Left ventricle myocardium inferior (tissue), 1 donor: ENCODE measurements at regions not wholly inside any gene's neighbourhood (a gene's known extent, or its start where the extent isn't known, plus 50 kb on each side); places are given as distances from the start of the nearest gene placed in this dataset.

Source experiments
- DNase-seq: peaks from one replicate; pipeline ENCODE4 v3.0.0-alpha.2; 2020
- H3K27ac ChIP-seq: fragments of 200-600 bp; replicated peaks from 2 replicates; pipeline ENCODE4 v1.8.0; 2021
- H3K27me3 ChIP-seq: fragments of 200-600 bp; 2 replicates; pipeline ENCODE4 v1.8.0; 2021; ENCODE audit warnings: low read depth
- H3K36me3 ChIP-seq: fragments of 200-600 bp; 2 replicates; pipeline ENCODE4 v1.8.0; 2021
- H3K4me1 ChIP-seq: fragments of 200-600 bp; 2 replicates; pipeline ENCODE4 v1.8.0; 2021
- H3K4me3 ChIP-seq: fragments of 200-600 bp; 2 replicates; pipeline ENCODE4 v1.8.0; 2021; ENCODE audit warnings: mild to moderate bottlenecking, moderate library complexity
- H3K9me3 ChIP-seq: fragments of 200-600 bp; replicated peaks from 2 replicates; pipeline ENCODE4 v1.8.0; 2021
- intact Hi-C: fragments of 100-400 bp; cut with micrococcal nuclease; formaldehyde crosslinking; loops from one replicate; pipeline ENCODE4 v1.11.0; 2022
- TF ChIP-seq, protein P1 (sequence below): fragments of 200-600 bp; IDR thresholded peaks from 2 replicates; pipeline ENCODE4 v1.8.0; 2021; ENCODE audit warnings: antibody characterized with exemption, mild to moderate bottlenecking, borderline replicate concordance
- donor health status: DM: no; HTN: yes; CAD: no; lungs with severe emphysema.

DNA sequence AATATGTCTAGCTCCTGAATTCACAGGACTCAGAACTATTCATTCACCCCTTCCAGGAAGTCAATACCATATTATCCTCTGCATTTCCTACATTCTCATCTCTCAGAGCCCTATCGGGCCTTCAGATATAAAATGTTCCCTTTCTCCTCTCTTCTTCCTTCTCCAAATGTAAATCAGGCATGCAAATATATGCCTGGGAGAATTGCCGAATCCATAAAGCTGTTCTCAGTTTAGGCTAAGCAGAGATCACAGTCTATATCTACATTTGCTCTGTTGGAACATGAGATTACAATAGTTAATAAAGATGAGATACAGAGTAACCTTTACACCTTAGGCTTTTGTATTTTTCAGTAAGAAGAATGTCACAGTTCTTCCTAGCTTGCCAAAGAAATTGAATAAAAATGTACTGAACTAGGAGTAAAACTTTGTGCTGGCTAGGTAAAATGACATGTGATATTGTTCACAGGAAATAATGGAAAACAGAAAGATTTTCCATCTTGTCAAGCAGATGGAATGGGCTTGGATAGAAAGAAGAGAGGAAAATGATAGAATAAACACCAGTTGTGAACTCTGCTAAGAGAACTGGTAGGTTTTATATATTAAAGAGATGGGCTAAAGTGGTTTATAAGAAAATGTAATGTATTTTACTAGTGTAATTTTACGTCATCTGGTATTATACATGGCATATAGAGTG is 161.5 kb downstream of the NRIP1 start:
- no peak for DNase-seq
- intact Hi-C loops = no loop called here
- H3K9me3 ChIP-seq = peaks cover 11% of the 10 kb centered on the region
- no peaks in the 10 kb centered on the region for H3K36me3 ChIP-seq
- no peak overlapping the region for H3K27ac ChIP-seq
- no peaks in the 10 kb centered on the region for H3K27me3 ChIP-seq
- TF ChIP-seq, protein P1, sequence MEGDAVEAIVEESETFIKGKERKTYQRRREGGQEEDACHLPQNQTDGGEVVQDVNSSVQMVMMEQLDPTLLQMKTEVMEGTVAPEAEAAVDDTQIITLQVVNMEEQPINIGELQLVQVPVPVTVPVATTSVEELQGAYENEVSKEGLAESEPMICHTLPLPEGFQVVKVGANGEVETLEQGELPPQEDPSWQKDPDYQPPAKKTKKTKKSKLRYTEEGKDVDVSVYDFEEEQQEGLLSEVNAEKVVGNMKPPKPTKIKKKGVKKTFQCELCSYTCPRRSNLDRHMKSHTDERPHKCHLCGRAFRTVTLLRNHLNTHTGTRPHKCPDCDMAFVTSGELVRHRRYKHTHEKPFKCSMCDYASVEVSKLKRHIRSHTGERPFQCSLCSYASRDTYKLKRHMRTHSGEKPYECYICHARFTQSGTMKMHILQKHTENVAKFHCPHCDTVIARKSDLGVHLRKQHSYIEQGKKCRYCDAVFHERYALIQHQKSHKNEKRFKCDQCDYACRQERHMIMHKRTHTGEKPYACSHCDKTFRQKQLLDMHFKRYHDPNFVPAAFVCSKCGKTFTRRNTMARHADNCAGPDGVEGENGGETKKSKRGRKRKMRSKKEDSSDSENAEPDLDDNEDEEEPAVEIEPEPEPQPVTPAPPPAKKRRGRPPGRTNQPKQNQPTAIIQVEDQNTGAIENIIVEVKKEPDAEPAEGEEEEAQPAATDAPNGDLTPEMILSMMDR = no peak
- H3K4me3 ChIP-seq = no peak overlapping the region
- H3K4me1 ChIP-seq = no peaks in the 10 kb centered on the region

DNA sequence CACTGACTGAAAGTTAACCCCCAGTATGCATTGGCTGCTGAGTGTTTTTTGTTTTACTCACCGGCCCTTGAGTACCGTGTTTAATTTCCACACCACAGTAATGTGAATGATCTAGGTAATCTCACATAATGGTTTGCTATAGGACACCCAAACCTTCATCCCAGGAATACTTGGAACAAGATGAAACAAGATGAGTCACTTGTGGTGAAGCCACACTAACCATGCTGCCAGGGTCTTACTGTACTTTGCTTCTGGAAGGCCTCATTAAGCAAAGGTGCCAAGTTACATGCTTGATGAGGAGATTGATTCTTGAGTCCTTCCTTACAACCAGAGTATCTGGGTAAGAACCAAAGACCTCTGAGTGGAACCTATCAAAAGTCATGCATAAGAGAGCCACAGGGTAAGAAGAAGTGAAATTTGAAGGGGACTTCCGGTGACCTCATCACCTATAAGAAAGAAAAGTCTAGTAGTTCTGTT is 163.3 kb downstream of the NRIP1 start:
- intact Hi-C loops = no loop called here
- H3K4me3 ChIP-seq = no peak overlapping the region
- H3K9me3 ChIP-seq = peaks cover 11% of the 10 kb centered on the region
- H3K36me3 ChIP-seq = no peaks in the 10 kb centered on the region
- no peak for DNase-seq
- H3K4me1 ChIP-seq = no peaks in the 10 kb centered on the region
- TF ChIP-seq, protein P1 = no peak
- H3K27me3 ChIP-seq = no peaks in the 10 kb centered on the region
- H3K27ac ChIP-seq = no peak overlapping the region

DNA sequence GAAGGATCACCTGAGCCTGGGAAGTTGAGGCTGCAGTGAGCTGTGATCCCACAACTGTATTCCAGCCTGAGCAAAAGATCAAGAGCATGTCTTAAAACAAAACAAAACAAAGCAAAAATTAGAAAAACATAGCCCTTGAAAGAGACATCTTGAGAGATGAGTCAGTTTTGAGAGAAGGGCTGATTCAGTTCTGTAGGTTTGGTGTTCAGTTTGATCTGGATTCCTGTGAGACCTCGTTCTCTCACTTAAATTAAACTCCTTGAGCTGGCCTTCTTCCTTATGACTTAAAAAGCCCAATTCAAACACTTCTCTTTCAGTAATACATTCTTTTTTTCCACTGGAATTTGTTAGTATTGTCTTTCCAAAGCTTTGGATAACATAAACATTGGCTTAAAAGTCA is 164.2 kb downstream of the NRIP1 start:
- intact Hi-C loops = no loop called here

DNA sequence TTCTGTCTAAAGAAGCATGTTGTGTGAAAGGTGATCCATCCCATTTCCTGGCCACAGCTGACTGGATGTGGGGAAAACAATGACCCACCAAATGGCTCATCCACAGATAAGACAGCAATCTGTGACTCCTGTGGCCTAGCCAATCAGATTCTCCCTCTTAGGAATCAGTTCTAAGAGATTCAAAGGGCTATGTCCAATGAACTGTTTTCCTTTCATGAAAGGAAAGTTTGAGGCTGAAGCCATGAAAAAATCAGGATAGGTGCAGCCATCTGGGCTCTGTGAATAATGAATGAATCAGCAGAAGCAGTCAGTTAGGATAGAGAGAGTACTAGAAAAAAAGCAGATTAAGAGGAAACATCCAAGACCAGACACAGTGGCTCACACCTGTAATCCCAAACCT is 164.7 kb downstream of the NRIP1 start:
- H3K27ac ChIP-seq = no peak overlapping the region
- intact Hi-C loops = no loop called here

More for the DNA sequence above, 164.2 kb downstream of the NRIP1 start:
- Histone ChIP-seq H3K4me3 (no peak overlapping the region), H3K9me3 (peaks cover 4% of the 10 kb centered on the region), H3K27me3 (no peaks in the 10 kb centered on the region), H3K27ac (no peak overlapping the region), H3K36me3 (no peaks in the 10 kb centered on the region), H3K4me1 (no peaks in the 10 kb centered on the region)
- TF ChIP-seq, protein P1 = no peak
- DNase-seq = no peak

DNA sequence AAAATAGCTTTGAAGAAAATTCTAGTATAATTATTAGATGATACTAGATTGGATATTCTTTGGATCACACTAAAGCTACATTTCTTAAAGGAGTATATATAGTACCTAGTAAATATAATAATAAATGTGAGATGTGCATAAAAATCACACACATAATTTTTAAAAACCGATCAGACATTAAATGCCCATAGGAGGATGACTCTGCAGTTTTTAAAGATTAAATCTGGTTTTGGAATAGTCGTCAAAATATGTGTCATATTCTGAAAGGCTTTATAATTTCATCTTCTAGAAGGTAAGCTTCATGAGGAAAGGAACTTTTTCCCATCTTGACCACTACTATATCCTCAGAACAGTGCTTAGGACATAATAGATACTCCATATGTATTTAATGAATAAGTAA is 169.0 kb downstream of the NRIP1 start:
- Histone ChIP-seq H3K27ac (no peak overlapping the region), H3K9me3 (no peaks in the 10 kb centered on the region), H3K4me1 (no peaks in the 10 kb centered on the region), H3K27me3 (no peaks in the 10 kb centered on the region), H3K36me3 (no peaks in the 10 kb centered on the region), H3K4me3 (no peak overlapping the region)
- intact Hi-C loops = no loop called here
- no peak for DNase-seq
- TF ChIP-seq, protein P1 = no peak

More for the DNA sequence above, 164.7 kb downstream of the NRIP1 start:
- no peaks in the 10 kb centered on the region for H3K9me3 ChIP-seq
- H3K27me3 ChIP-seq = no peaks in the 10 kb centered on the region
- no peak overlapping the region for H3K4me3 ChIP-seq
- no peaks in the 10 kb centered on the region for H3K4me1 ChIP-seq
- TF ChIP-seq, protein P1 = no peak
- no peaks in the 10 kb centered on the region for H3K36me3 ChIP-seq
- no peak for DNase-seq
